Choroid plexus epithelial cell (primary cell): ENCODE measurements at regions not wholly inside any gene's neighbourhood (a gene's known extent, or its start where the extent isn't known, plus 50 kb on each side); places are given as distances from the start of the nearest gene placed in this dataset.

Source experiments
- DNase-seq: peaks from one replicate; pipeline ENCODE4 v3.0.0-alpha.2; 2010; ENCODE audit warnings: low read depth
- H3K4me3 ChIP-seq: 2 replicates; pipeline ENCODE4 v1.5.1; 2011; ENCODE audit warnings: low read depth, mild to moderate bottlenecking, control low read depth, low read length, moderate library complexity
- TF ChIP-seq, protein P1 (sequence below): conservative IDR thresholded peaks from 2 replicates; pipeline ENCODE4 v1.5.1; 2011; ENCODE audit warnings: low read depth, mild to moderate bottlenecking, control low read depth, inconsistent platforms, low read length, moderate library complexity

DNA sequence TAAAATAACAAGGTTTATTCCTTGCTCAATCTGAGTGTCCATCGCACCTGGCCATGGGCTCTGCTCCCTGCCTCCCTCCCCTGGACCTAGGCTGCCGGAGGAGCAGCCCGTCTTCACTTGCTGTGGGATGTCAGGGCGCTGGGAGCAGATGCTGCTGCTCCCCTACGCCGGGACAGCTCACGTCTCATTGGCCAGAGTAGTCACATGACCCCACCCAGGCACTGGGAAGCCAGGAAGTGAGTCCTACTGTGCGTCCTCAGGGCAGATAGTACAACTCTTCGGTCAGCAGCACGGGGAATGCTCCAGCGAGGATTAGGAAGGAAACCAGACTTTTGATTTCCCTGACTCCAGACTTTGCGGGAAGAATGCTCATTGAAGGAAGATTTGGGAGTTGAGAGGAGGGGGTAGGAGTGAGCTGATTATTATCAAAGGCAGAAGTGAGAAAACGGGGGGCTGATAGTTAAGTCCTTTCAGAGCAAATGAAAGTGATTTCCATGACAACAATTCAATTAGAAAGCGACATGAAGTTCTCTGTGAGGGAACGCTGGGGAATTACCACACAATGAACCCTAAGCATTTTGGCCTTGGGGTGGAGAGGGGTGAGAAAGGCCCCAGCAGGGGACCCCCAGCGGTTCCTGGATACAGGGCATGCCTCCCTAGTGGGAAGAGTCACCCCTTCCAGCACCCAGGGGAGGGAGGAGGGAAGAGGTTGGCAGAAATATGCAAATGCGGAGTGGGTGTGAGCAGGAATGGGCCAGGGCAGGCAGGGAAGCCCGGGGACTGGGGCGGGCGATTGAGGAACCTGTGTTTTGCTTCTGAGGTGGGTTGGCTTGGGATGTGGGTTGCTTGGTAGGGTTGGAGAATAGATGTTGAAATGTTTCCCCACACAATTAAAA, 215.5 kb downstream of the AACS start:
- TF ChIP-seq, protein P1, sequence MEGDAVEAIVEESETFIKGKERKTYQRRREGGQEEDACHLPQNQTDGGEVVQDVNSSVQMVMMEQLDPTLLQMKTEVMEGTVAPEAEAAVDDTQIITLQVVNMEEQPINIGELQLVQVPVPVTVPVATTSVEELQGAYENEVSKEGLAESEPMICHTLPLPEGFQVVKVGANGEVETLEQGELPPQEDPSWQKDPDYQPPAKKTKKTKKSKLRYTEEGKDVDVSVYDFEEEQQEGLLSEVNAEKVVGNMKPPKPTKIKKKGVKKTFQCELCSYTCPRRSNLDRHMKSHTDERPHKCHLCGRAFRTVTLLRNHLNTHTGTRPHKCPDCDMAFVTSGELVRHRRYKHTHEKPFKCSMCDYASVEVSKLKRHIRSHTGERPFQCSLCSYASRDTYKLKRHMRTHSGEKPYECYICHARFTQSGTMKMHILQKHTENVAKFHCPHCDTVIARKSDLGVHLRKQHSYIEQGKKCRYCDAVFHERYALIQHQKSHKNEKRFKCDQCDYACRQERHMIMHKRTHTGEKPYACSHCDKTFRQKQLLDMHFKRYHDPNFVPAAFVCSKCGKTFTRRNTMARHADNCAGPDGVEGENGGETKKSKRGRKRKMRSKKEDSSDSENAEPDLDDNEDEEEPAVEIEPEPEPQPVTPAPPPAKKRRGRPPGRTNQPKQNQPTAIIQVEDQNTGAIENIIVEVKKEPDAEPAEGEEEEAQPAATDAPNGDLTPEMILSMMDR, result no peak
- DNase-seq, result no peak
- no peak overlapping the region for H3K4me3 ChIP-seq

- no peak for DNase-seq
- no peak overlapping the region for H3K4me3 ChIP-seq
- TF ChIP-seq, protein P1, result no peak
These were observed 217.7 kb downstream of the AACS start for GRCh38 chr12:125282921-125283320.

GRCh38 chr12:125283521-125283920, 218.3 kb downstream of the AACS start:
- H3K4me3 ChIP-seq, result no peak overlapping the region
- no peak for DNase-seq
- TF ChIP-seq, protein P1, result no peak

DNA sequence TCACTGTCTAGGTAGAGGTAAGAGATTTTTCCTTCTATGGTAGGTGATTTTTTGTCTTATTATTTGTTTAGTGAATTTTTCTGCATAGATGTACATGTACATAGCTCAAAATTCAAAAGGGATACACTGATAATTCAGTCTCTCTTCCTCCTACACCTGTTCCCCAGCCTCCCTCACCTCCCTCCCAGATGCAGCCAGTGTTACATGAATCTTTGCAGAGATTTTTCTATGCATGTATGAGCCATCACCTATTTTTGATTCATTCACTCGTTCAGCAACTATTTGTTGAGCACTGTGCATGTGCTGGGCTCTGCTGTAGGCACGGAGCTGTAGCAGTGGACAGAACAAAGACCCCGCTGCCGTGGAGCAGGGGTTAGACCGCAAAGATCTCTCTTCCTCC, 218.9 kb downstream of the AACS start:
- DNase-seq, result no peak
- TF ChIP-seq, protein P1, result no peak
- no peak overlapping the region for H3K4me3 ChIP-seq

- no peak overlapping the region for H3K4me3 ChIP-seq
- DNase-seq, result no peak
- TF ChIP-seq, protein P1, result no peak
These were observed 219.9 kb downstream of the AACS start for GRCh38 chr12:125284945-125285685.

- DNase-seq, result no peak
- TF ChIP-seq, protein P1, result no peak
- no peak overlapping the region for H3K4me3 ChIP-seq
These were observed 220.9 kb downstream of the AACS start for GRCh38 chr12:125286005-125286727.
